ENCODE measurements at regions not wholly inside any gene's neighbourhood (a gene's known extent, or its start where the extent isn't known, plus 50 kb on each side); places are given as distances from the start of the nearest gene placed in this dataset.

DNA sequence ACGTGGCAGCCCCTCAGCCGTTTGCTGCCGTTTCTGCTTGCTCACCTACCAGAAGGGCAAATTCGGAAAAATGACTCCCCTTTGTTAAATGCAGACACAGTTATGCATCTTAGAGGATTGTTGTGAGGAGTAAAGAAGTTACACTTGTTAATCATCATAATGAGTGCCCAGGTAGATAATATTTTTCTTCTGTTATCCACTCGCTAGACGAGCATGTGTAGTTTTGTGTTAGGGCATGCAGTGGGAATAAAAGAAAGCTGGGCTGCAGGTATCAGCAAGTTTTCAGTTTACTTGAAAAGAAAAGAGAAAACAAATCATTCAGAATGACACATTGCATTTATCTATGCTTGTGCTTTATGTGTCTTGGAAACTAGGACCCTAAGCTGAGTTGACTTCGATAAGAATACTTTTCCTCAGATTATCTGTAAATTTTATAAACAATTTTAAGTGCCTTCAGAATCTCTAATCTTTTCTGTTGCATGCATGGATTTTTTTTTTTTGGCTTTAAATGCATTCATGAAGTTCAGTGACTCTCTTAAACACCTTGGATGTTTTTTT, 365.3 kb downstream of the QKI start:
- no peak overlapping the region for H3K27ac Mint-ChIP-seq
- no peak overlapping the region for H3K4me3 Mint-ChIP-seq
- ATAC-seq = no peak
- H3K4me1 Mint-ChIP-seq = no peaks in the 10 kb centered on the region
- DNase-seq = no peak
- H3K27me3 Mint-ChIP-seq = peaks cover 25% of the 10 kb centered on the region
- peaks cover 2% of the 10 kb centered on the region for H3K36me3 Mint-ChIP-seq (ENCODE audit: low read depth)
- H3K9me3 ChIP-seq (ENCODE audit: control insufficient read depth, low read length, poor library complexity, severe bottlenecking) = no peaks in the 10 kb centered on the region

DNA sequence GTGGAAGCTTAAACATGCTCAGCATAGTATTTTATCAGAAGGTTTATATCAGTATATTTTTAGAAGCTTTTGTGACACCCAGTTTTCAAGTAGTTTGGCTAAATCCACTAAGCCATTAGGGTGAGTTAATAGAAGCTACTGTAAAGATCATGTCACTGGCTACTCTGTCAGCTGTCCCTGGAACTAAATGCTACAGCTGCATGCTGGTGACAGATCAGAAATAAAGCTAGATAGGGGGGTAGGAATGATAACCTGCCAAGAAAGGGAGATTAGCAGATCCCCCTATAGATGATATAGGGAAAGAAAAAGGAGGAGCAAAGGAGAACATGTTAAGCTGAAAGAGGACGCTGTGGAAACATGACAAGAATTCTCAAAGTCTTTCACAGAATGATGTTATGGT, 363.2 kb downstream of the QKI start:
- no peak for ATAC-seq
- H3K27me3 Mint-ChIP-seq = peaks cover 29% of the 10 kb centered on the region
- no peak overlapping the region for H3K4me3 Mint-ChIP-seq
- H3K9me3 ChIP-seq (ENCODE audit: control insufficient read depth, low read length, poor library complexity, severe bottlenecking) = no peaks in the 10 kb centered on the region
- H3K4me1 Mint-ChIP-seq = no peaks in the 10 kb centered on the region
- H3K27ac Mint-ChIP-seq = no peak overlapping the region
- no peak for DNase-seq
- H3K36me3 Mint-ChIP-seq (ENCODE audit: low read depth) = peaks cover 4% of the 10 kb centered on the region

GRCh38 chr6:163776906-163777686, 362.6 kb downstream of the QKI start:
- no peaks in the 10 kb centered on the region for H3K9me3 ChIP-seq (ENCODE audit: control insufficient read depth, low read length, poor library complexity, severe bottlenecking)
- H3K36me3 Mint-ChIP-seq (ENCODE audit: low read depth) = peaks cover 4% of the 10 kb centered on the region
- DNase-seq (no peak), ATAC-seq (no peak)
- H3K4me3 Mint-ChIP-seq = no peak overlapping the region
- peaks cover 29% of the 10 kb centered on the region for H3K27me3 Mint-ChIP-seq
- no peak overlapping the region for H3K27ac Mint-ChIP-seq
- H3K4me1 Mint-ChIP-seq = no peaks in the 10 kb centered on the region

DNA sequence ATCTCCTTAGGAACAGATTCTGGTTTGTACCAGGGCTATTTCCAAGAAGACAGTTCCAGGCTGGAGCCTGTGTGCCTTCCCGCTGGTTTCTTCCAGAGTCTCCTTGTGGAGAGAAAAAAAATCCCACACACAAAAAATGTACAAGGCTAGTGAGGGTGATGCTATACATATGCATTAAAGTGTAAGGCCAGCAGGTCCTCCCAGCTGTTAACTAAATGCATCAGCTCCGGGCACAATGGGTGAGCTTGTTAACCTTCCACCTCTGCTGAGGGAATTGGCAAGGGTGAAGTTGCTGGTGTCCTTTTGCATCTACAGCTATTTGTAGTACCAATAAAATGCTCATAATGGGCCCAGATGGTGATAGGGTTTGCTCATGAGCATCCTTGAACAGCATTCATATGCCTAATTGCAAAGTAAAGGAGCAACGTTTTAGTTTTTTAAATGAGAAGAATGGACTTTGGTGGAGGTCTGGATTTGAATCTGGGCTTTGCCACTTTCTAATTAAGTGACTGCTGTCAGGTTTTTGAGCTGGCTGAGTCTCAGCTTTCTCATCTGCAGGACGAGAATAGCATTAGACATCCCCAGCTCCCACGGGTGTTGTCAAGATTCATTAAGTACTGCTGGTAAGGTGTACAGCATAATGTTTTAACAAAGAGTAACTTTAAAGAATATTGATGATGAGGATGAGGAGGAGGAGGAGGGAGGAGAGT, 361.8 kb downstream of the QKI start:
- H3K9me3 ChIP-seq (ENCODE audit: control insufficient read depth, low read length, poor library complexity, severe bottlenecking) = no peaks in the 10 kb centered on the region
- Mint-ChIP-seq H3K27me3 (peaks cover 29% of the 10 kb centered on the region), H3K36me3 (ENCODE audit: low read depth) (peaks cover 4% of the 10 kb centered on the region), H3K4me1 (no peaks in the 10 kb centered on the region), H3K27ac (no peak overlapping the region), H3K4me3 (no peak overlapping the region)
- ATAC-seq (no peak), DNase-seq (no peak)

DNA sequence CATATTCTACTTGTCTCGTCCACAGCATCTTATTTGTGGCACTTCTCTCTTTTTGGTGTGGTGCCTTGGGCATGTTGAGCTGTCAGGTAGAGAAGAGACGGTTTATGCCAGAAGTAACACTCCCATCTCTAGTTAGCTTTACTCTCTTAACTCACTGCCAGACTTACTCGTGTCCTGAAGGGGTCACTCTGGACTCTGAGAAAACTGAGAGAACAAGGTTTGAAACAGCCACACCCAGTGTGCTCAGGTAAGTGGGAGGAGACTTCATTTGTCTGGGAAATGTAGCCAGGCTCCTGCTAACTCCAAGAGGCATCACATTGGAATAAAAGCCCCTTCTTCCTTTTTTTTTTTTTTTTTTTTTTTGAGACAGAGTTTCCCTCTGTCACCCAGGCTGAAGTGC, 360.8 kb downstream of the QKI start:
- Mint-ChIP-seq H3K4me1 (no peaks in the 10 kb centered on the region), H3K4me3 (no peak overlapping the region), H3K27ac (no peak overlapping the region), H3K36me3 (ENCODE audit: low read depth) (peaks cover 4% of the 10 kb centered on the region), H3K27me3 (peaks cover 29% of the 10 kb centered on the region)
- DNase-seq (no peak), ATAC-seq (no peak)
- H3K9me3 ChIP-seq (ENCODE audit: control insufficient read depth, low read length, poor library complexity, severe bottlenecking) = no peaks in the 10 kb centered on the region

- no peak overlapping the region for H3K27ac Mint-ChIP-seq
- peaks cover 26% of the 10 kb centered on the region for H3K27me3 Mint-ChIP-seq
- no peaks in the 10 kb centered on the region for H3K4me1 Mint-ChIP-seq
- ATAC-seq = no peak
- DNase-seq = no peak
- H3K9me3 ChIP-seq (ENCODE audit: control insufficient read depth, low read length, poor library complexity, severe bottlenecking) = no peaks in the 10 kb centered on the region
- H3K4me3 Mint-ChIP-seq = no peak overlapping the region
- peaks cover 4% of the 10 kb centered on the region for H3K36me3 Mint-ChIP-seq (ENCODE audit: low read depth)
Observed at GRCh38 chr6:163774485-163774884, 360.0 kb downstream of the QKI start.

DNA sequence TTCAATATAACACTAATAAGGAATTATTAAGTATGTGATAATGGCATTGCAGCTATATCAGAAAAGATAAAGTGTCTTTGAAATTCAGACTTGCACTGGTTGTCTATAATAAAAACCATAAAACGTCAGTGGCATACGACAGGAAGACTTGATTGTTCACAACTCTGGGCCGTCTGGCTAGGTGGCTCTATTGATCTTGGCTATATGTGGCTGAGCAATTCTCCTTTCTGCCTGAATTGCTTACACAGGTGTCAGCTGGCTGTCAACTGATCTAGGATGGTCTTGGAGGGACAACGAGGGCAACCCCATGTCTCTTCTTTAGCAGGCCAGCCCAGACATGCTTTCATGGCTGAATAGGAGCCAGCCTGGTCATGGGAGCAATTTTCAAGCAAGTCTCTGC, 359.1 kb downstream of the QKI start:
- no peak overlapping the region for H3K4me3 Mint-ChIP-seq
- H3K4me1 Mint-ChIP-seq = no peaks in the 10 kb centered on the region
- H3K9me3 ChIP-seq (ENCODE audit: control insufficient read depth, low read length, poor library complexity, severe bottlenecking) = no peaks in the 10 kb centered on the region
- H3K36me3 Mint-ChIP-seq (ENCODE audit: low read depth) = peaks cover 4% of the 10 kb centered on the region
- ATAC-seq (no peak), DNase-seq (no peak)
- no peak overlapping the region for H3K27ac Mint-ChIP-seq
- peaks cover 21% of the 10 kb centered on the region for H3K27me3 Mint-ChIP-seq

DNA sequence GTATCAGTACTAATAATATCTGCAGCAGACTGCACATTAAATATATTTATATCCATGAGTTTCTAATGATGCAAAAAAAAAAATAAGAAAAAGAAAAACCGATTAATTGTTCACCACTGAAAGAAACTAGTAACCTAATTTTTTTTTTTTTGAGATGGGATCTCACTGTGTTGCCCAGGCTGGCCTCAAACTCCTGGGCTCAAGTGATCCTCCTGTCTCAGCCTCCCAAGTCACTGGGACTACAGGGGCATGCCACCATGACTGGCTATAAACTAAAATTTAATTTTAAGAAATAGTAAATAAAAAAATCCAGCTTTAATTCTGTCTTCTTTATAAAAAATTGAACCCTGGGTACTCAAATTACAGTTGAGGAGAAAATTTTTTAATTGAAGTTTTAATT, 358.2 kb downstream of the QKI start:
- no peak for DNase-seq
- Mint-ChIP-seq H3K27me3 (peaks cover 13% of the 10 kb centered on the region), H3K4me1 (no peaks in the 10 kb centered on the region), H3K4me3 (no peak overlapping the region), H3K27ac (no peak overlapping the region), H3K36me3 (ENCODE audit: low read depth) (peaks cover 2% of the 10 kb centered on the region)
- no peak for ATAC-seq
- H3K9me3 ChIP-seq (ENCODE audit: control insufficient read depth, low read length, poor library complexity, severe bottlenecking) = no peaks in the 10 kb centered on the region

DNA sequence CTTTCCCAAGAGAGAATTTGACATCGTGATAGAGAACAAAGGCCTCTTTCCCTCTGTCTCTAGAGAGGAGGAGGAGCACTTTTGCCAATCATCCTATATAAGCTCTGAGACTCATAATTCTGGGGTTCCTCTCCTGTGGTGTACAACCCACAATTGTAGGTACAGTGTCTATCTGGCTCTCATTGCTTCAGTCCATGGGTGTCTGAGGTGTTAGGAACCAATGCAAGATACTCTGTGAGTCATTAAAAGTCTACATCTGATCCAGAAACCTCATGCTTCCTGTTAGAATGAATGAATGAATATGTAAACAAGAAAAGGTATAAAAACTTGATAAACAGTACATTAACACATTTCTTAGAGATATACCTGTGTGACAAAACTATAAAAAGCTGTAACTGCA, 356.7 kb downstream of the QKI start:
- H3K9me3 ChIP-seq (ENCODE audit: control insufficient read depth, low read length, poor library complexity, severe bottlenecking) = no peaks in the 10 kb centered on the region
- H3K4me3 Mint-ChIP-seq = no peak overlapping the region
- ATAC-seq (no peak), DNase-seq (no peak)
- H3K4me1 Mint-ChIP-seq = no peaks in the 10 kb centered on the region
- H3K36me3 Mint-ChIP-seq (ENCODE audit: low read depth) = peaks cover 2% of the 10 kb centered on the region
- H3K27me3 Mint-ChIP-seq = peaks cover 11% of the 10 kb centered on the region
- H3K27ac Mint-ChIP-seq = no peak overlapping the region

DNA sequence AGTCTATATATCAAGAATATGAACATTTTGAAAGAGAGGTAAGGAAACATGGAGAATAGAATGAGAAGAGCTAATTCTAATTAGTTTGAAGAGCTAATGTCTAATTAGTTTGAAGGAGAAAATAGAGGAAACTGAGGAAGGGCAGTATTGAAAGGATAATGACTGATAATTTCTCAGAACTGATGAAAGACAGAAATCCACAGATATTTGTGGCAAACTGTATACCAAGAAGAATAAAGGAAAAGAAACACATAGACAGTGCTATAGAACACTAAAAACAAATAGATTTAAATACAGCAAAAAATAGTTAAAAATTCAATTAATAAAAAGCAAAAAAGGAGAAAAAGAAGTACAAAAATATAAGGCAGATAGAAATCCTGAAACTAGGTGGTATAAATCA, 354.4 kb downstream of the QKI start:
- no peak for DNase-seq

DNA sequence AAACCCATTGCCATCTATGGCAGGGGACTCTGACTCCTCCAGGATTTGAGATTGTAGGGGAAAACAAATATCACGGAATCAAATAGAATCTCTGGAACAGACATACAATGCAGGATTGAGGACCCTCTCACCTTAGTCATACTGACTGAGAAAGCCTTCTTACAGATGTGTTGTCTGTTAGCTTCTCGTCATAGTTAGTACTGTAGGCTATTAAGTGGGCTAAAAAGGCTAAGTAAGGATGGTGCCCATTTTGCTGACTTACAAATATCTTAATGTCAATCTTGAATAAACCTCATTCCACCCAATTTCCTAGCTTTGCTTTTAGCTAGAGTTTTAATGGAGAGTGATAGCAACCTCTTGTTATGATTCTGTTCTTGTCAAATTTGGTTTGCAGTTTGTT, 352.4 kb downstream of the QKI start:
- H3K9me3 ChIP-seq (ENCODE audit: control insufficient read depth, low read length, poor library complexity, severe bottlenecking) = peaks cover 2% of the 10 kb centered on the region
- no peak for DNase-seq
- H3K4me1 Mint-ChIP-seq = no peaks in the 10 kb centered on the region
- ATAC-seq = no peak
- H3K27ac Mint-ChIP-seq = no peak overlapping the region
- peaks cover 29% of the 10 kb centered on the region for H3K27me3 Mint-ChIP-seq
- H3K36me3 Mint-ChIP-seq (ENCODE audit: low read depth) = no peaks in the 10 kb centered on the region
- H3K4me3 Mint-ChIP-seq = no peak overlapping the region

More for the DNA sequence above, 354.4 kb downstream of the QKI start:
- no peaks in the 10 kb centered on the region for H3K4me1 Mint-ChIP-seq
- no peak for ATAC-seq
- H3K9me3 ChIP-seq (ENCODE audit: control insufficient read depth, low read length, poor library complexity, severe bottlenecking) = no peaks in the 10 kb centered on the region
- H3K27me3 Mint-ChIP-seq = peaks cover 16% of the 10 kb centered on the region
- H3K27ac Mint-ChIP-seq = no peak overlapping the region
- peaks cover 2% of the 10 kb centered on the region for H3K36me3 Mint-ChIP-seq (ENCODE audit: low read depth)
- no peak overlapping the region for H3K4me3 Mint-ChIP-seq

DNA sequence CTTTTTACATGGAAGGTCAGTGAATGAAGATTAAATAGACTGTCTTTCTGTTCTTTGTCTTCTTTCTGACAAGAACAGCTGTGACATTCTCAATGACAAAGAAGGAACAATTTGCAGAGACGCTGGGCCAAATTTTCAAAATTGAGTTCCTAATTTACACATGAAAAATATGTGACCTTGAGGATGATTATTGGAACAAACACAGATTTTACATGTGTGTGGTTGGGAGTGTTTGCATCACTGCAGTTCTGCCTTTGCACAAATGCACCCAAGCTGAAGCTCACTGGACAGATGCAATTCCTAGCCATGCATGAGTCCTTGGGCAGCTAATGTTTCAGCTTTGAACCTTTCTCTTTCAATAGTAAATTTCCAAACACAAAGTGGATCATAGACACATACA, 350.8 kb downstream of the QKI start:
- Mint-ChIP-seq H3K27me3 (peaks cover 40% of the 10 kb centered on the region), H3K4me1 (no peaks in the 10 kb centered on the region), H3K4me3 (no peak overlapping the region), H3K36me3 (ENCODE audit: low read depth) (no peaks in the 10 kb centered on the region), H3K27ac (no peak overlapping the region)
- DNase-seq (no peak), ATAC-seq (no peak)
- peaks cover 2% of the 10 kb centered on the region for H3K9me3 ChIP-seq (ENCODE audit: control insufficient read depth, low read length, poor library complexity, severe bottlenecking)

DNA sequence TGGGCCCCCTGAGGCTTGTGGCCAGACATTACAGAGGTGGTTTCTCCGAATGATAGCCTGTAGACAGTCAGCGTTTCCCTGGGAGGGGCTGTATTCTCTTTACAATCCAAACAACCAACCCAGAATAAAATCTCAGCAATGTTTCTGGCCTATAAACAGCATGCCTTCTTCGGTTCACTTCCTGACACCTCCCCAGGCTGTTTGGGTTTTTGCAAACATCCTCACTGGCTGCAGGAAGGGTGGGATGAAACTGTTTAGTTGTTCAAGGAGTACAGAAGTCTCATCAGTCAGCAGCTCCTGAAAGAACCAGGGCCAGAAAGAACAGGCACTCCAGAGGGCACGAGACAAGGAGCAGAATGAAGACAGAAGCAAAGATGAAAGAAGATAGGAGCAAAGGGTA, 350.0 kb downstream of the QKI start:
- H3K27ac Mint-ChIP-seq = no peak overlapping the region
- no peak overlapping the region for H3K4me3 Mint-ChIP-seq
- DNase-seq = no peak
- peaks cover 2% of the 10 kb centered on the region for H3K9me3 ChIP-seq (ENCODE audit: control insufficient read depth, low read length, poor library complexity, severe bottlenecking)
- H3K27me3 Mint-ChIP-seq = peaks cover 42% of the 10 kb centered on the region
- no peak for ATAC-seq
- H3K4me1 Mint-ChIP-seq = no peaks in the 10 kb centered on the region
- H3K36me3 Mint-ChIP-seq (ENCODE audit: low read depth) = no peaks in the 10 kb centered on the region

DNA sequence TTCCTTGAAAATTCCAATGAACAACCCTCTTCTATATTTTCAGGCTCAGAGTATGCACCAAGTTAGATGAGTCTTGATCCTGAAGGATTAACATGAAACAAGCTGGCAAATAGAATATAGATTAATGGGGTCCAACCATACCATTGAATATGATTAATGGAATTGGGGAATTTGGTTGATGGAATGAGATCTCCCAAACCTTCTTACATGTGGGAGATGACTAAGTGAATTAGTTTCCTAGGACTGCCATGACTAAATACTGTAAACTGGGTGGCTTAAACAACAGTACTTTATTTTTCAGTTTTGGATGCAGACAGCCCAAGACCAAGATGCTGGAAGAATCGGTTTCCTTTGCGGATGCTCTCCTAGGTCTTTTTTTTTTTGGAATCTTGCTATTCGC, 347.0 kb downstream of the QKI start:
- Mint-ChIP-seq H3K27ac (no peak overlapping the region), H3K36me3 (ENCODE audit: low read depth) (no peaks in the 10 kb centered on the region), H3K4me1 (no peaks in the 10 kb centered on the region), H3K27me3 (peaks cover 47% of the 10 kb centered on the region), H3K4me3 (no peak overlapping the region)
- DNase-seq (no peak), ATAC-seq (no peak)
- H3K9me3 ChIP-seq (ENCODE audit: control insufficient read depth, low read length, poor library complexity, severe bottlenecking) = peaks cover 2% of the 10 kb centered on the region
